MM.1S (cell line): ENCODE measurements at regions not wholly inside any gene's neighbourhood (a gene's known extent, or its start where the extent isn't known, plus 50 kb on each side); places are given as distances from the start of the nearest gene placed in this dataset.
A peak's percentile ranks its signal among the peaks of the same experiment; 100 is the strongest.

ENCODE experiments used
- DNase-seq: peaks from one replicate; pipeline ENCODE4 v3.0.0-alpha.2; 2015
- H2AFZ ChIP-seq: fragments of 300-600 bp; sonication (generic); 2 replicates; pipeline ENCODE4 v1.6.0; 2016; ENCODE audit warnings: antibody characterized with exemption, low read length
- H3F3A ChIP-seq: fragments of 300-600 bp; sonication (generic); 2 replicates; pipeline ENCODE4 v1.6.1; 2016; ENCODE audit warnings: mild to moderate bottlenecking, antibody characterized with exemption, low read length, moderate library complexity, mixed read lengths; ENCODE audit not compliant: insufficient read depth
- H3K27ac ChIP-seq: fragments of 300-600 bp; sonication (generic); 2 replicates; pipeline ENCODE4 v1.5.1; 2016; ENCODE audit warnings: mild to moderate bottlenecking, low read length
- H3K27me3 ChIP-seq: fragments of 300-600 bp; sonication (generic); replicated peaks from 2 replicates; pipeline ENCODE4 v1.6.0; 2016; ENCODE audit warnings: low read length; ENCODE audit not compliant: insufficient read depth
- H3K36me3 ChIP-seq: fragments of 300-600 bp; sonication (generic); replicated peaks from 2 replicates; pipeline ENCODE4 v1.6.1; 2016; ENCODE audit warnings: mild to moderate bottlenecking, low read length, mixed read lengths; ENCODE audit not compliant: insufficient read depth
- H3K4me1 ChIP-seq: fragments of 300-600 bp; sonication (generic); 2 replicates; pipeline ENCODE4 v1.6.1; 2016; ENCODE audit warnings: low read length, mixed read lengths
- H3K4me2 ChIP-seq: fragments of 300-600 bp; sonication (generic); 2 replicates; pipeline ENCODE4 v1.6.0; 2016; ENCODE audit warnings: low read depth, low read length
- H3K4me3 ChIP-seq: fragments of 300-600 bp; sonication (generic); 2 replicates; pipeline ENCODE4 v1.5.1; 2016; ENCODE audit warnings: low read length, mixed read lengths
- H3K79me2 ChIP-seq: fragments of 300-600 bp; sonication (generic); 2 replicates; pipeline ENCODE4 v1.6.1; 2016; ENCODE audit warnings: mixed run types, low read length, mixed read lengths
- H3K9ac ChIP-seq: fragments of 300-600 bp; sonication (generic); 2 replicates; pipeline ENCODE4 v1.6.1; 2016; ENCODE audit warnings: low read length, mixed read lengths
- H3K9me2 ChIP-seq: fragments of 300-600 bp; sonication (generic); replicated peaks from 2 replicates; pipeline ENCODE4 v1.6.1; 2016; ENCODE audit warnings: mild to moderate bottlenecking, low read length, mixed read lengths; ENCODE audit not compliant: insufficient read depth
- H3K9me3 ChIP-seq: fragments of 300-600 bp; sonication (generic); replicated peaks from 2 replicates; pipeline ENCODE4 v1.6.1; 2016; ENCODE audit warnings: mild to moderate bottlenecking, low read length, mixed read lengths; ENCODE audit not compliant: insufficient read depth
- H4K20me1 ChIP-seq: fragments of 300-600 bp; sonication (generic); 2 replicates; pipeline ENCODE4 v1.6.1; 2016; ENCODE audit warnings: mild to moderate bottlenecking, low read length, moderate library complexity, mixed read lengths; ENCODE audit not compliant: insufficient read depth
- EZH2 ChIP-seq: fragments of 300-600 bp; sonication (generic); optimal IDR thresholded peaks from 2 replicates; pipeline ENCODE3; 2017; ENCODE audit warnings: low read depth, mild to moderate bottlenecking, antibody characterized with exemption, low read length, mixed read lengths
- EZH2phosphoT487 ChIP-seq: fragments of 300-600 bp; sonication (generic); IDR thresholded peaks from 2 replicates; pipeline ENCODE4 v1.6.1; 2018; ENCODE audit warnings: antibody characterized with exemption, low read length
- TF ChIP-seq, protein P1 (sequence below): fragments of 300-600 bp; sonication (generic); IDR thresholded peaks from 2 replicates; pipeline ENCODE4 v1.5.1; 2016; ENCODE audit warnings: antibody characterized with exemption, low read length, mixed read lengths

DNA sequence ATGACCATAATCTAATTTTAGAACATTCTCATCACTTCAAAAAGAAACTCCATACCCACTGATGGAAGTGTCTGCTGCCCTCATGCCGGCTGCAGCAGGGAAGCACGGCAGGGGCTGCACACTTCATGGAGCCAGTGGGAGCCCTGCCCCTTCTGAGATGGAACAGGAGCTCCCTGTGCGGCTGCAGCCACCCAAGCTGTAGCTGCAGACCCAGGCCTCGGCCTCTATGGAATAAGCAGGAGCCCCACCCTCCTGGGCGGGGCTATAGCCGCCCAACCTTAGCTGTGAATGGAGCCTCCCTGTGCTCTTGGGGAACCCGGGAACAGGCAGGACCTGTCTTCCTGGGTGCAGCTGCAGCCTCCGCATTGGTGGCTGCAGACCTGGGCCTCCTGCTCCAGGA is 128.5 kb downstream of the NUDT12 start:
- Histone ChIP-seq H3K4me2 (no peak overlapping the region), H3K27me3 (no peaks in the 10 kb centered on the region), H3K9me3 (no peaks in the 10 kb centered on the region), H3K79me2 (no peaks in the 10 kb centered on the region), H3K36me3 (no peaks in the 10 kb centered on the region), H3F3A (0 out of 2 replicates have a peak, but pooled peaks cover 3% of the 10 kb centered on the region), H4K20me1 (no peaks in the 10 kb centered on the region), H3K4me3 (no peak overlapping the region), H2AFZ (no peak overlapping the region), H3K27ac (no peak overlapping the region), H3K9ac (no peak overlapping the region), H3K9me2 (no peaks in the 10 kb centered on the region), H3K4me1 (peaks cover 8% of the 10 kb centered on the region; the same call in 1 of the 2 replicates)
- TF ChIP-seq EZH2 (no peak), EZH2phosphoT487 (no peak)
- TF ChIP-seq, protein P1, sequence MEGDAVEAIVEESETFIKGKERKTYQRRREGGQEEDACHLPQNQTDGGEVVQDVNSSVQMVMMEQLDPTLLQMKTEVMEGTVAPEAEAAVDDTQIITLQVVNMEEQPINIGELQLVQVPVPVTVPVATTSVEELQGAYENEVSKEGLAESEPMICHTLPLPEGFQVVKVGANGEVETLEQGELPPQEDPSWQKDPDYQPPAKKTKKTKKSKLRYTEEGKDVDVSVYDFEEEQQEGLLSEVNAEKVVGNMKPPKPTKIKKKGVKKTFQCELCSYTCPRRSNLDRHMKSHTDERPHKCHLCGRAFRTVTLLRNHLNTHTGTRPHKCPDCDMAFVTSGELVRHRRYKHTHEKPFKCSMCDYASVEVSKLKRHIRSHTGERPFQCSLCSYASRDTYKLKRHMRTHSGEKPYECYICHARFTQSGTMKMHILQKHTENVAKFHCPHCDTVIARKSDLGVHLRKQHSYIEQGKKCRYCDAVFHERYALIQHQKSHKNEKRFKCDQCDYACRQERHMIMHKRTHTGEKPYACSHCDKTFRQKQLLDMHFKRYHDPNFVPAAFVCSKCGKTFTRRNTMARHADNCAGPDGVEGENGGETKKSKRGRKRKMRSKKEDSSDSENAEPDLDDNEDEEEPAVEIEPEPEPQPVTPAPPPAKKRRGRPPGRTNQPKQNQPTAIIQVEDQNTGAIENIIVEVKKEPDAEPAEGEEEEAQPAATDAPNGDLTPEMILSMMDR, result no peak
- DNase-seq, result no peak

GRCh38 chr5:103433211-103433610 is 129.4 kb downstream of the NUDT12 start:
- Histone ChIP-seq H2AFZ (no peak overlapping the region), H3K4me2 (no peak overlapping the region), H3K4me3 (no peak overlapping the region), H3K9me2 (no peaks in the 10 kb centered on the region), H3K79me2 (no peaks in the 10 kb centered on the region), H3K9me3 (no peaks in the 10 kb centered on the region), H3K27ac (no peak overlapping the region), H3K27me3 (no peaks in the 10 kb centered on the region), H3F3A (peaks cover 6% of the 10 kb centered on the region; the same call in 1 of the 2 replicates), H3K36me3 (no peaks in the 10 kb centered on the region), H4K20me1 (no peaks in the 10 kb centered on the region), H3K9ac (no peak overlapping the region), H3K4me1 (peaks cover 17% of the 10 kb centered on the region)
- TF ChIP-seq, protein P1, result no peak
- TF ChIP-seq EZH2phosphoT487, result no peak
- no peak for TF ChIP-seq EZH2
- no peak for DNase-seq

GRCh38 chr5:103428923-103429322 is 133.7 kb downstream of the NUDT12 start:
- peaks cover 17% of the 10 kb centered on the region for H3K4me1 ChIP-seq

More at GRCh38 chr5:103428923-103429322, 133.7 kb downstream of the NUDT12 start:
- H3K27me3 ChIP-seq, result no peaks in the 10 kb centered on the region
- DNase-seq, result peak; percentile 64
- H4K20me1 ChIP-seq, result no peaks in the 10 kb centered on the region
- TF ChIP-seq EZH2phosphoT487 (no peak), EZH2 (no peak)
- TF ChIP-seq, protein P1, result no peak
- no peak overlapping the region for H2AFZ ChIP-seq
- peaks cover 6% of the 10 kb centered on the region; the same call in 1 of the 2 replicates for H3F3A ChIP-seq
- no peak overlapping the region for H3K4me3 ChIP-seq
- H3K79me2 ChIP-seq, result no peaks in the 10 kb centered on the region
- no peaks in the 10 kb centered on the region for H3K9me3 ChIP-seq
- no peaks in the 10 kb centered on the region for H3K36me3 ChIP-seq
- peak overlapping the region; percentile 5; the same call in 1 of the 2 replicates for H3K27ac ChIP-seq
- peak overlapping the region; percentile 39; the same call in 1 of the 2 replicates for H3K4me2 ChIP-seq
- no peaks in the 10 kb centered on the region for H3K9me2 ChIP-seq
- no peak overlapping the region for H3K9ac ChIP-seq
